ENCODE measurements at regions not wholly inside any gene's neighbourhood (a gene's known extent, or its start where the extent isn't known, plus 50 kb on each side); places are given as distances from the start of the nearest gene placed in this dataset.

DNA sequence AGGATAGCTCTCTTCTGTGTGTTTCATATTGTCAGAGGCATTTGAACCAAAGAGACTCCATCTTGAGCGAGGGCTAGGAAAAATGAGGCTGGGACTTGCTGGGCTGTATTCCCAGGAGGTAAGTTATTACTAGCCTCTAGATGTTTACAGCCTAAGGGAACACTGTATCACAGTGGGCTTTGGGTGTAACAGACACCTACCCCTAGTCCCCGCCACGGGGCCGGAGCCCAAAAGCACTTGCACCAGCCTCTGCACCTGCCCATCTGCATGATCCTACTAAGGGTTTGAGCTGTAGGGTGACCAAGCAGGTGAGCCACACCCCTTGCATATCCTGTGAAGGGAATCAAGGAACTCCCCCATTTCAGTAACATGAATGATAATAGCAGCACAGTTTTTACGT is 1972.2 kb downstream of the OLFM4 start:
- Histone ChIP-seq H3K9me3 (replicated peaks in 1 of 3) (no peaks in the 10 kb centered on the region), H3K4me1 (replicated peaks in 1 of 2) (no peaks in the 10 kb centered on the region), H3K27ac (no peak overlapping the region), H3K4me3 (no peak overlapping the region), H3K27me3 (no peaks in the 10 kb centered on the region), H3K36me3 (replicated peaks in 1 of 2) (no peaks in the 10 kb centered on the region)
- TF ChIP-seq POLR2A (IDR thresholded peaks at IDR 0.05) (no peak), CTCF (IDR thresholded peaks at IDR 0.05) (no peak)
- intact Hi-C loops (cut with DNase I): no loop called here
- no peak for DNase-seq
- WGBS, 4 donors: 66 to 84% (median 80%) methylated on average over 5 of the region's 5 CpGs

GRCh38 chr13:55001881-55002280 is 1973.3 kb downstream of the OLFM4 start:
- no peak for TF ChIP-seq CTCF (IDR thresholded peaks at IDR 0.05)
- no peak for TF ChIP-seq POLR2A (IDR thresholded peaks at IDR 0.05)
- Histone ChIP-seq H3K36me3 (replicated peaks in 1 of 2) (no peaks in the 10 kb centered on the region), H3K27ac (no peak overlapping the region), H3K4me1 (replicated peaks in 1 of 2) (no peaks in the 10 kb centered on the region), H3K4me3 (no peak overlapping the region), H3K27me3 (no peaks in the 10 kb centered on the region), H3K9me3 (replicated peaks in 1 of 3) (no peaks in the 10 kb centered on the region)
- 61 to 74% (median 71%) methylated on average over 2 of the region's 2 CpGs for WGBS, 4 donors
- intact Hi-C loops (cut with DNase I): no loop called here
- DNase-seq: no peak

- Histone ChIP-seq H3K4me3 (no peak overlapping the region), H3K9me3 (replicated peaks in 1 of 3) (no peaks in the 10 kb centered on the region), H3K4me1 (replicated peaks in 1 of 2) (no peaks in the 10 kb centered on the region), H3K36me3 (replicated peaks in 1 of 2) (no peaks in the 10 kb centered on the region), H3K27ac (no peak overlapping the region), H3K27me3 (no peaks in the 10 kb centered on the region)
- TF ChIP-seq POLR2A (IDR thresholded peaks at IDR 0.05) (no peak), CTCF (IDR thresholded peaks at IDR 0.05) (no peak)
- 20 to 38% (median 28%) methylated on average over 2 of the region's 2 CpGs for WGBS, 4 donors
- no peak for DNase-seq
- intact Hi-C loops (cut with DNase I): no loop called here
Observed at GRCh38 chr13:55007681-55008080, 1979.1 kb downstream of the OLFM4 start.

DNA sequence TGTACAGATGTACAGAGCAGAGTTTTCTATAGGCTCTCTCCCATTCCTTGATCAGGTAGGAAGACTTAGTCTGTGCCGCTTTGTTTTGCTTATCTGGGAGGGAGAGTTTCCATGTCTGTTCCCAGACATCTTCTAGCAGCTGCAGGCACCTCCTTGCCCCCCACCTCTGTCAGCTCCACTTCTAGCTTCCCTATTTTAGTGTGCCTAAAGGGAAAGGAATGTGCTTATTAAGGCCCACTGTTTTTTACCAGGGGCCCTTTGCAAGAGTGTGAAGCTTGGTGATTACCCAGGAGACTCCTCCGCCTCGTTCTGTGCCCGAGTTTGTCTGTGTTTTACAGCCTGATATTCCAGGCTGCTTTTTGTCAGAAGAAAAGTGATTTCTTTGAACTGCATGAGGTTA is 1984.4 kb downstream of the OLFM4 start:
- WGBS, 4 donors: 43 to 58% (median 54%) methylated on average over 4 of the region's 4 CpGs

More for the DNA sequence above, 1984.4 kb downstream of the OLFM4 start:
- DNase-seq: no peak
- H3K27me3 ChIP-seq: no peaks in the 10 kb centered on the region
- H3K4me3 ChIP-seq: no peak overlapping the region
- H3K4me1 ChIP-seq (replicated peaks in 1 of 2): no peaks in the 10 kb centered on the region
- intact Hi-C loops (cut with DNase I): no loop called here
- H3K9me3 ChIP-seq (replicated peaks in 1 of 3): no peaks in the 10 kb centered on the region
- H3K36me3 ChIP-seq (replicated peaks in 1 of 2): no peaks in the 10 kb centered on the region
- TF ChIP-seq CTCF (IDR thresholded peaks at IDR 0.05) (no peak), POLR2A (IDR thresholded peaks at IDR 0.05) (no peak)
- H3K27ac ChIP-seq: no peak overlapping the region
